Mammary epithelial cell (primary cell): ENCODE measurements at regions not wholly inside any gene's neighbourhood (a gene's known extent, or its start where the extent isn't known, plus 50 kb on each side); places are given as distances from the start of the nearest gene placed in this dataset.
"Not testable (repeated sequence)": the region's sequence is repeated elsewhere in the genome, so short reads cannot be mapped to it uniquely, and the experiment has no call there.

Experiments
- CTCF ChIP-seq, 2 donors: IDR thresholded peaks in 1 of 2; conservative IDR thresholded peaks in 1 of 2; 2 replicates each; pipeline ENCODE4 v1.5.1; 2011 to 2012; ENCODE audit warnings: inconsistent platforms in 2 of 2, low read length in 2 of 2, mild to moderate bottlenecking in 2 of 2, control low read depth in 1 of 2, low read depth in 1 of 2; ENCODE audit not compliant: insufficient read depth in 1 of 2; ENCODE audit errors: extremely low read depth in 1 of 2
- EZH2 ChIP-seq: IDR thresholded peaks from 2 replicates; pipeline ENCODE4 v1.6.1; 2012; ENCODE audit warnings: low read length, inconsistent platforms, borderline replicate concordance

- not testable (repeated sequence) for TF ChIP-seq EZH2; CTCF (conservative IDR thresholded peaks at IDR 0.05 in 1 of 2, IDR thresholded peaks at IDR 0.05 in 1 of 2; ENCODE audit: extremely low read depth in 1 of 2, insufficient read depth in 1 of 2, low read depth in 1 of 2, low read length in 2 of 2)
Measured at GRCh38 chr16:88332921-88333825, 49.6 kb upstream of the ZNF469 start.
